Right atrium auricular region (tissue), 2 donors: ENCODE measurements at regions not wholly inside any gene's neighbourhood (a gene's known extent, or its start where the extent isn't known, plus 50 kb on each side); places are given as distances from the start of the nearest gene placed in this dataset.
"Not testable (repeated sequence)": the region's sequence is repeated elsewhere in the genome, so short reads cannot be mapped to it uniquely, and the experiment has no call there.

Experiments used
- DNase-seq: peaks from one replicate; pipeline ENCODE4 v3.0.0-alpha.2; 2019; ENCODE audit warnings: low spot score
- H3K27ac ChIP-seq, 2 donors: fragments of 200-600 bp; sonication (generic); 1 replicate in 1 of 2; 2 replicates in 1 of 2; pipeline ENCODE4 v1.5.1; 2016 to 2019
- H3K27me3 ChIP-seq, 2 donors: fragments of 200-600 bp; sonication (generic); one replicate each; pipeline versions ENCODE4 v1.5.1 to v1.6.0; 2017 to 2019
- H3K36me3 ChIP-seq: fragments of 200-600 bp; sonication (generic); one replicate; pipeline ENCODE4 v1.5.1; 2016
- H3K4me1 ChIP-seq, 2 donors: fragments of 200-600 bp; sonication (generic); one replicate each; pipeline versions ENCODE4 v1.5.1 to v1.6.0; 2017 to 2019
- H3K4me3 ChIP-seq, 2 donors: fragments of 200-600 bp; sonication (generic); 1 replicate in 1 of 2; 2 replicates in 1 of 2; pipeline ENCODE4 v1.5.1; 2017 to 2019; ENCODE audit warnings: mild to moderate bottlenecking in 1 of 2, moderate library complexity in 1 of 2
- H3K9me3 ChIP-seq, 2 donors: fragments of 200-600 bp; sonication (generic); one replicate each; pipeline ENCODE4 v1.5.1; 2019
- TF ChIP-seq, protein P1 (sequence below), 2 donors: fragments of 200-600 bp; sonication (generic); IDR thresholded peaks; one replicate each; pipeline ENCODE4 v1.5.1; 2019; ENCODE audit warnings: antibody characterized with exemption in 2 of 2

- H3K4me3 ChIP-seq = no peak overlapping the region
- no peaks in the 10 kb centered on the region for H3K4me1 ChIP-seq
- H3K36me3 ChIP-seq = no peaks in the 10 kb centered on the region
- H3K9me3 ChIP-seq = no peaks in the 10 kb centered on the region
- no peak for DNase-seq
- TF ChIP-seq, protein P1, sequence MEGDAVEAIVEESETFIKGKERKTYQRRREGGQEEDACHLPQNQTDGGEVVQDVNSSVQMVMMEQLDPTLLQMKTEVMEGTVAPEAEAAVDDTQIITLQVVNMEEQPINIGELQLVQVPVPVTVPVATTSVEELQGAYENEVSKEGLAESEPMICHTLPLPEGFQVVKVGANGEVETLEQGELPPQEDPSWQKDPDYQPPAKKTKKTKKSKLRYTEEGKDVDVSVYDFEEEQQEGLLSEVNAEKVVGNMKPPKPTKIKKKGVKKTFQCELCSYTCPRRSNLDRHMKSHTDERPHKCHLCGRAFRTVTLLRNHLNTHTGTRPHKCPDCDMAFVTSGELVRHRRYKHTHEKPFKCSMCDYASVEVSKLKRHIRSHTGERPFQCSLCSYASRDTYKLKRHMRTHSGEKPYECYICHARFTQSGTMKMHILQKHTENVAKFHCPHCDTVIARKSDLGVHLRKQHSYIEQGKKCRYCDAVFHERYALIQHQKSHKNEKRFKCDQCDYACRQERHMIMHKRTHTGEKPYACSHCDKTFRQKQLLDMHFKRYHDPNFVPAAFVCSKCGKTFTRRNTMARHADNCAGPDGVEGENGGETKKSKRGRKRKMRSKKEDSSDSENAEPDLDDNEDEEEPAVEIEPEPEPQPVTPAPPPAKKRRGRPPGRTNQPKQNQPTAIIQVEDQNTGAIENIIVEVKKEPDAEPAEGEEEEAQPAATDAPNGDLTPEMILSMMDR (IDR thresholded peaks at IDR 0.05) = no peak
- no peak overlapping the region for H3K27ac ChIP-seq
- H3K27me3 ChIP-seq = no peaks in the 10 kb centered on the region
These were observed 161.6 kb upstream of the EPB41L3 start for GRCh38 chr18:5705393-5705792.

DNA sequence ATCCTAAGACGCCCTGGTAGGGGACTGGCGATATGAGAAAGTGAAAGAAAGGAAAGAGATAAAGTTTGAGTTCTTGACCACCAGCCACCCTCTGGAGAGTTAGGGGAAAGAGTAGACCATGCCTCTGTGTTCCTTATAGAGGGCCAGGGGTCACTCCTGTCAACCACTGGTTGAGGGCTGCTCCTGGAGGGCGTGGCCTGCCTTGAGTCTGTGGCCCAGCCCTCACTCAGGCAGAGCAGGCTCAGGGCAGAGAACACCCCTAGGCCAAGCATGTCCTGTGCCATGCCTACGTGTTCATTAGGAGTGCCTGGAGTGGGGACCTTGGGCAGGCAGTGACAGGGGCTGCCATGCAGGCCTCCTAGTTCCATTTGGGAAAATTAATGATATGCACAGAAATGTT lies 161.1 kb upstream of the EPB41L3 start:
- TF ChIP-seq, protein P1 (IDR thresholded peaks at IDR 0.05) = no peak
- Histone ChIP-seq H3K27me3 (no peaks in the 10 kb centered on the region), H3K27ac (no peak overlapping the region), H3K4me1 (no peaks in the 10 kb centered on the region), H3K36me3 (no peaks in the 10 kb centered on the region), H3K4me3 (no peak overlapping the region), H3K9me3 (no peaks in the 10 kb centered on the region)
- no peak for DNase-seq

GRCh38 chr18:5702016-5702415 lies 158.2 kb upstream of the EPB41L3 start:
- not testable (repeated sequence) for H3K4me1 ChIP-seq, H3K27ac ChIP-seq, H3K36me3 ChIP-seq, H3K27me3 ChIP-seq, DNase-seq, H3K4me3 ChIP-seq, H3K9me3 ChIP-seq

- Histone ChIP-seq H3K9me3 (peaks cover 0 to 11% of the 10 kb centered on the region in 2 donors), H3K4me3 (no peak overlapping the region), H3K4me1 (no peaks in the 10 kb centered on the region), H3K36me3 (no peaks in the 10 kb centered on the region), H3K27ac (no peak overlapping the region), H3K27me3 (no peaks in the 10 kb centered on the region)
- DNase-seq = no peak
- TF ChIP-seq, protein P1 (IDR thresholded peaks at IDR 0.05) = no peak
These were observed 150.0 kb upstream of the EPB41L3 start for GRCh38 chr18:5693699-5694294.

GRCh38 chr18:5678779-5679406 lies 135.1 kb upstream of the EPB41L3 start:
- H3K4me1 ChIP-seq = no peaks in the 10 kb centered on the region
- no peak overlapping the region for H3K4me3 ChIP-seq
- TF ChIP-seq, protein P1 (IDR thresholded peaks at IDR 0.05) = no peak
- no peaks in the 10 kb centered on the region for H3K27me3 ChIP-seq
- H3K36me3 ChIP-seq = no peaks in the 10 kb centered on the region
- no peak for DNase-seq
- H3K27ac ChIP-seq = no peak overlapping the region
- no peaks in the 10 kb centered on the region for H3K9me3 ChIP-seq

GRCh38 chr18:5678278-5678677 lies 134.5 kb upstream of the EPB41L3 start:
- Histone ChIP-seq H3K4me3 (no peak overlapping the region), H3K4me1 (no peaks in the 10 kb centered on the region), H3K9me3 (no peaks in the 10 kb centered on the region), H3K27me3 (no peaks in the 10 kb centered on the region), H3K36me3 (no peaks in the 10 kb centered on the region), H3K27ac (no peak overlapping the region)
- DNase-seq = no peak
- TF ChIP-seq, protein P1 (IDR thresholded peaks at IDR 0.05) = no peak
